Inflammatory macrophage treated with lipopolysaccharide for 1 hour (primary cell): ENCODE measurements at regions not wholly inside any gene's neighbourhood (a gene's known extent, or its start where the extent isn't known, plus 50 kb on each side); places are given as distances from the start of the nearest gene placed in this dataset.
"Not testable (repeated sequence)": the region's sequence is repeated elsewhere in the genome, so short reads cannot be mapped to it uniquely, and the experiment has no call there.

ENCODE experiments used
- DNase-seq, 2 donors: peaks; one replicate each; pipeline ENCODE4 v3.0.0-alpha.2; 2020 to 2022

DNA sequence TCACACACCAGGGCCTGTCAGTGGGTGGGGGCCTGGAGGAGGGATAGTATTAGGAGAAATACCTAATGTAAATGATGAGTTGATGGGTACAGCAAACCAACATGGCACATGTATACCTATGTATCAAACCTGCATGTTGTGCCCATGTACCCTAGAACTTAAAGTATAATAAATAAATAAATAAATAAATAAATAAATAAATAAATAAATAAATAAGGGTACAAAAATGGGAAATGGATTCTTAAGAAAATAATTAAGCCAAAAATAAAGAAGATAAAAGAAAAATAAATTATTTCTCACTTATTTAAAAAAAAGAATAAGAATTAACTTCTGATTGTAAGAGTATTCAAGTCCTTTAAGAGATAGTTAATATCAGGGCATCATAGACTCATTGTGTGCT lies 117.3 kb upstream of the API5 start:
- DNase-seq = not testable (repeated sequence)

DNA sequence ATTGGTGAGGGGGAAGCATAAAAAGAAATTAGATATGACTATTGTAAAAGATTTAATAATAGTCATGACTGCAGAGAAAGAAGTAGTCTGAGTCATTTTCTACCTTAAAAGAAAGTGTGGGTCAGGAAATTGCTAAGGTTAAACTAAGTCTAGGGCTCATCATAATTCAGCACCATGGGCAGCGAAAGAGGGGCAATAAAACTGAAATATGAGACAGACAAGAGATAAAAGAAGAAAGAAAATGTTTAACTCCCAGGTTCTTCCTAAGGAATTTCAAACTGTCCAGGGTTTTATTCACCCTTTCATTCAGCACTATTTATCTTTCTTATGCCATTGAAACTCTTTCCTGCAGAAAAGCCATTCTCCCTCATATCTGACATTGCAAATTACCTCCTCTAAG lies 114.4 kb upstream of the API5 start:
- no peak for DNase-seq

DNA sequence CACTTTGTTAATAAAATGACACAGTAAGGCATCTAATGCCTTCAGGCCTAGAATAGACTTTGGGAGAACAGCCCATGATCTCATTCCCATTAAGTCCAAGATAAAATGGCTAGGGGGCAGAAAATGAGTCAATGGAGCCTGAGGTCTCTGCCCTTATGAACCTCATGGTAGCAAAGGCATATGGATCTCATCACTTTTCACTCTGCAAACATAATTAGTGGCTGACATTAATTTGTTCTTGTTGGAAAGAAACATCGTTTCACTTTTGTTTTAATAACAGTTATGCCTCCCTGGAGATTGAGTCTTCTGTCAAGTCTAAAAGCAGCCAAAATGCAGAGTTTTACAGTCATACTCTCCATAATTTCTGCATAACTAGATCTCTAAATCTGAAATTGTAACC lies 111.8 kb upstream of the API5 start:
- DNase-seq = no peak

DNA sequence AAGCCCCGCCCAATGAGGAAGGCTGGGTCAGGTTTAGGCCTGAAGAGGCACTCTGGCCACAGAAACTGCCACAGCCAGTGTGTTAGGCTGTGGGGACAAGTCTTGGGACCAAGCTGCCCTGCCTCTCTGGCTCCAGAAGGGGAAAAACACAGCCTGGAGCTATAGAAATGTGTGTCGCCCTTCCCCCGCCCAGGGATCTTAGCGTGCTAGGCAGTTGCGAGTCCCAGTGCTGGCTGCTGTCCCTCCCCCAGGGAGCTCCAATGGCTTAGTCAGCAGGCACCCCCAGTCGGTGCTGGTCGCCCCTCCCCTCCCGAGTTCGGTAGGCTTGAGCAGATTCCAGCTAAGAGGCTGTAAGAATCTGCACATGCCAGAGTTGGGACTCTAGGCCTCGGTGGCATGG lies 99.5 kb upstream of the API5 start:
- no peak for DNase-seq

DNA sequence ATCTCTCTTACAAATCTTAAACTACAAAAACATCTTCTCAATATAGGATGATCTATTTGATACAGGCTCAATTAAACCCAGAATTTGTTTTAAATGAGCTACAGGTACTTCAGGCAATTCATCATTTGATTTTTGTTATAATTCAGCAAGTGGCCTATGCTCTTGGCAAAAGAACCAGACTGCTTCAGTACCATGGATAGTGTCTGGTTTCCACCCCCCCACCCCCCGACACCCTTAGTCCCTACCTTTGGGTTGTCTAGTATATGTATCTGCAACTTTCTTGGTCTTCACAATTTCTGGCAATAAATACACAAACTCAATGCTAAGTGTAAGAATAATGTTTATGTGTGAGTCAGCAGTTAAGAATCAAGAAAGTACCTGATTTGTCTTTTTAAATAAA lies 97.3 kb upstream of the API5 start:
- no peak for DNase-seq

DNA sequence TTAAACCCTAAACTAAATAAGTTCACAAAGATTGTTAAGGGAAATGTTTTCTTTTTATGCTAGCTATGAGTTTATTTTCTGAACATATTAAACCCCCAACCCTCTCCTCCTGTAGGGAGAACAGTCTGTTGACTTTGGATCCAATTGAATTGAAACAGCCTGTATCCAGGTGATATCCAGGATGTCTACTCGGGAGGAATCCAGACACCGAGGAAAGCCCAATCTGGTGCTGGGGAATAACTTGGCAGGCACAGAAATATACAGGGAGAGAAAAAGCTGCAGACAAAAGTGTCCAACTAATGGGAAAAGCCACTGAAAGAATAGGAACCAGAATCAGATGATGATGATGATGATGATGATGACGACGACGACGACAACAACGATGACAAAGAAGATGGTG lies 93.9 kb upstream of the API5 start:
- DNase-seq = no peak

DNA sequence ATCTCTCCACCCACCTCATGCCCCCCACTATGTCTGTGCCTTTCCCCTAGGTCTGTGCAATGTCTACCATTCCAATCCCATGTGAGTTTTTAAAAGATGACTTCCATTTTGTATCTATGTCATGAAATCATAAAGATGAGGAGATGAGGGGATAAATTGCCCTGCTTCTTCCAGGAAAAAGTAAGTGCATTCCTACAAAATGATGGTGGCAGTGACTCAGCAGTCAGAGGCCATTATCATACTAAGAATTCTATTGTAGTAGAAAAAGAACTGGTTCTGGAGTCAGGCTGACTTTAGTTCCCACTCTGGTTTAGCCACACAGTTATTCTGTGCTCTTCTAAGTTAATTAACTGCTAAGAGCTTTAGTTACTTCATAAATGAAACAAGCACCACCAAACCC lies 89.6 kb upstream of the API5 start:
- DNase-seq = no peak

DNA sequence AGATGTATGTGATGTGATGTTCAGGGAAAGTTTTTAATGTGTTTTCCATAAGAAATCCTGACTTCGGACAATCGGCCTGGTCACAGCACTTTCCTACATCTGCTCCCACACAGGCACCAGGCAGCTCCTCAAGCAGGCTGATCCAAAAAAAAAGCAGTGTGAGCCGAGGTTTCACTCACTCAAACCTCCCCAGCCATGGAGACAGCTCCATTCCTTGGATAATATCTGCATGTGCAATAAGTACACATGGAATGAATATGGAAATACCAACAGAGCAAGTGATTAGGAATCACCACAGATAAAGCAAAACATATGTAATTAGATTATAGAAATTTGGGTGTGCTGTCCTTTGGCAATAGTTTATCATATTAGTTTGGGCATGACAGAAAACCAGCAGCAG lies 88.8 kb upstream of the API5 start:
- DNase-seq = no peak

DNA sequence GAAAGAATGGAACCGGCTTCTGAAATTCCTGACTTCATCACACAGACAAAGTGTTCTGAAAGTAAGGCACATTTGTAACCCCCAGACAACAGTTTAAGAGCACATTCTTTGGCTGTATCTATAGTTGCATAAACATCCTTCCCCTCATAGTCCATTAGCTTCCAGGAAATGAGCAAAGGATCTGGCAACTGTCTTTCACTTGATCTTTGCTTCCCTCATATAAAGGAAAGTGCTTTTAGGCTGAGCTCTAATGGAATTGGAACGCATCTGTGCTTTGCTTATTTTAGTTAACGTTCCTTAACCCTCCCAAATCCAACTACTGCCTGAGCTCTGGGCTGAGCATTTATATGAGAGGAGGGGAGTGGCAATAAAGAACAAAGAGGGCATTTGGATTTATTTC lies 76.9 kb upstream of the API5 start:
- no peak for DNase-seq

DNA sequence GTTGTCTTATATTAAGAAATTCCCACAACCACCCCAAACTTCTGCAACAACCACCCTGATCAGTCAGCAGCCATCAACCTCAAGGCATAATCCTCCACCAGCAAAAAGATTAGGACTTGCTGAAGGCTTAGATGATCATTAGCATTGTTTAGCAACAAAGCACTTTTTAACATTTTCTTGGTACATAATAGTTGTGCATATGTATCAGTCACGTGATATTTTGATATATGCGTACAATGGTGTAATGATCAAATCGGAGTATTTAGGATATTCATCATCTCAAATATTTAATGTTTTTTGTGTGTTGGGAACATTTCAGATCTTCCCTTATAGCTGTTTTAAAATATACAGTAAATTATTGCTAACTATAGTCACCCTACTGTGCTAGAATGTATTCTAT lies 73.5 kb upstream of the API5 start:
- no peak for DNase-seq

DNA sequence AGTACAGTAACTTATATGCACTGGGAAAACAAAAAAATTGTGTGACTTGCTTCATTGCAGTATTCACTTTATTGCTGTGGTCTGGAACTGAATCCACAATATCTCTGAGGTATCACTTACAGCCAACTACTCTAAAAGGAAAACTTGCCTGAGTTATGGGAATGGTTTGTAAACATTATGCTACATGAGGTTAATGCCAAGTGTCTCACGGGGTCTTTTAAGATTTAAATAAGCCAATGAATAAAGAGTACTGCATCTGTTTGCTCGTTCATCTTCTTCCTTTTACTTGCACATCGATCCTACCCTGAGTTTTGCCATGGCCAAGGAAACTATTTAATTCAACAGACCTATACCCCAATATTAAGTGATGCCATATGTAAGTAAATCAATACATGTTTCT lies 72.0 kb upstream of the API5 start:
- no peak for DNase-seq

DNA sequence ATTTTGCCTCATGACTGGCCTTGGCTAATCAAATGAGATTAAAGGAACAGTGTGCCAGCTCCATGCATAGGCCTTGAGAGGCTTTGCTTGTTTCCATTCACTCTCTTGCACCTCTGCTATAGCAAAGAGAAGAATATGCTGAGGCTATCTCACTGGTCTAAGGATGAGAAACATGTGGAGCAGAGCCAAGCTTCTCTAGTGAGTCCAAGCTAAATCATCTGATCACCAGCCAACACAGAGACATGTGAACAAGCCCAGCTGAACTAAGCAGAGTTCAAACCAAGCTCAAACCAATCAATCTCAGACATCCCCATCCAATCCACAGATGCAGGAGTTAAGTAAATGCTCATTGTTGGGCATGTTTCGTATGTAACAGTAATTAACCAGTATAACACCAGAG lies 69.4 kb upstream of the API5 start:
- DNase-seq = no peak

DNA sequence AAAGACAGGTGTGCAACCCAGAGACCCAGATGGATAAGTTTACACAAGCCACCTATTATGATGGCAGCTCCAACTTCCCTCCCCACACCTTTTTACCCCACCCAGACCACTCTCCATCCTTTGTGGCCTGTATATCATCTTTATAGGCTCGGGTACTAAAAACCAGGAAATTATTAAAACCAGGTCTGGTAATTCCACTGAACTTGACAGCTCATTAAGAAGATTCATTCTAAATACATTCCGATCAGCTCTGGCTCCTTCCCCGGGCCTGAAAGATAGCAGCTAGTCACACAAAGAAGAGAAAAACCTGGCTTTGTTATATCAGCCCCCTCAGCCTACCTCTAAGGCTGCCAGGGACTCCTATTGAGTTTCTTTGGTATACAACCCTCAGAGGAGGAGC lies 67.9 kb upstream of the API5 start:
- no peak for DNase-seq

DNA sequence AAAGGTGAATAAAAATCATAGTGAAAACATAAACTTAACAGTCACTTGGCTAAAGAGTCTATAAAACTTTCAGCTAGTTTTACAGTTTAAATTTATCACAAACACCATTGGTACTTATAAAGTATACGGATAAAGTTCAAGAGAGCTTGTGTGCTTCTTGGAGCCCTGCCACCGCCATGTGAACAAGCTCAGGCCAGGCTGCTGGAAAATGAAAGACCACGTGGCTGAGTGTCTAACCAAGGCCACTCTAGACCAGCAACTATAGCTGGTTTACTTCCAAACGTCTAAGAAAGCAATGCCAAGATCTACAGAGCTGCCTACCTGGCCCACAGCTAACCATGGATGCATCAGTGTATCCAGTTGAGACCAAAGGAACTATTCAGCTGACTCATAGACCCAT lies 66.3 kb upstream of the API5 start:
- DNase-seq = no peak

DNA sequence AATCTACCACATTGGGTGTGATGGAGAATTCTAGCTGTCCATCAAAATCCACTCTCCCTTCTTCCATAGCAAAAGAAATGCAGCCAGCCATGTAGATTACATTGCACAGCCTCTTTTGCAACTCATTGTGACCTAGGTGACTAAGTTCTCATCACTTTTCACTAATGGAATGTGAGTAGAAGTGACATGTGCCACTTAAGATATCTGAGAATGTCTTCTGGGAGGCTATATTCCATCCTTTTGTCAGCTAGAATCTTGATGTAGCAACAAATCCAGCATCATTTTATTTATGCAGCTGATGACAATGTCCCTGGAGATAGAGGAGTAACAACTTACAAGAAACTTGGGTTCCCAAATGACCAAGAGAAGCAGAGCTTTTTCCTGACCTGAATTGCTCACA lies 61.5 kb upstream of the API5 start:
- no peak for DNase-seq

DNA sequence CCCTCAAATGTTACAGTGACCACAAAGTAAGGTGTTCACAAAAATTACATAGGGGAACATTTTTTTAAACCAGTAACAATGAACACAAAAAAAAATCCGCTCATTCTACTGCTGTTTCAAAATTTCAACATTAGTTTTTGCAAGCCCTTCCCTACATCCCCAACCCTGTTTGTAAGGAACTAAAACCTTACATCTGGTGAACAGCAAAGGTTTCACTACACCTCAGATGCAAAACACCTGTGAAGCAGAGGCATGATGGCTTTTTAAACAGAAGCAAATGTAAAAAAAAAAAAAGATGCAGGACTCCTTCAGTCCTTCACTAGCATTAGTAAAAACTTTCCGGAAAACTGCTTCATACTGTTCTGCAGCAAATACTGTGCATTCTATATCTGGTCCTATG lies 50.0 kb upstream of the API5 start:
- DNase-seq = no peak
